ENCODE measurements at regions not wholly inside any gene's neighbourhood (a gene's known extent, or its start where the extent isn't known, plus 50 kb on each side); places are given as distances from the start of the nearest gene placed in this dataset.
"Not testable (repeated sequence)": the region's sequence is repeated elsewhere in the genome, so short reads cannot be mapped to it uniquely, and the experiment has no call there.

GRCh38 chr9:75552941-75553340 is 337.5 kb upstream of the PCSK5 start:
- CTCF ChIA-PET = no interaction called here
- no peak overlapping the region for H3K27ac Mint-ChIP-seq (ENCODE audit: unreplicated experiment)

GRCh38 chr9:75566813-75567212 is 323.7 kb upstream of the PCSK5 start:
- H3K4me1 Mint-ChIP-seq (ENCODE audit: low read depth, unreplicated experiment); POLR2A ChIA-PET; BruUV-seq (replicated peaks); H3K9me3 ChIP-seq; intact Hi-C loops (cut with micrococcal nuclease; ENCODE audit: unreplicated experiment); H3K4me1 ChIP-seq; H3K27ac Mint-ChIP-seq (ENCODE audit: unreplicated experiment); H3K36me3 Mint-ChIP-seq (ENCODE audit: insufficient read depth, unreplicated experiment); H3K27me3 Mint-ChIP-seq (ENCODE audit: insufficient read depth, unreplicated experiment); H3K4me3 Mint-ChIP-seq (ENCODE audit: unreplicated experiment); CTCF ChIA-PET; H3K36me3 ChIP-seq (ENCODE audit: control insufficient read depth, insufficient read depth, low read length); H3K4me3 ChIP-seq (ENCODE audit: low read depth, low read length); H3K9me3 Mint-ChIP-seq (ENCODE audit: unreplicated experiment); H3K27me3 ChIP-seq (replicated peaks; ENCODE audit: control insufficient read depth, insufficient read depth, low read length): not testable (repeated sequence)
- peak; percentile 1 to 43 for DNase-seq

More at GRCh38 chr9:75552941-75553340, 337.5 kb upstream of the PCSK5 start:
- no peak for DNase-seq
- Mint-ChIP-seq H3K4me3 (ENCODE audit: unreplicated experiment) (no peak overlapping the region), H3K4me1 (ENCODE audit: low read depth, unreplicated experiment) (peaks cover 7% of the 10 kb centered on the region), H3K36me3 (ENCODE audit: insufficient read depth, unreplicated experiment) (no peaks in the 10 kb centered on the region), H3K9me3 (ENCODE audit: unreplicated experiment) (no peaks in the 10 kb centered on the region), H3K27me3 (ENCODE audit: insufficient read depth, unreplicated experiment) (no peaks in the 10 kb centered on the region)
- POLR2A ChIA-PET = no interaction called here
- Histone ChIP-seq H3K4me3 (ENCODE audit: low read depth, low read length) (no peak overlapping the region), H3K27me3 (replicated peaks; ENCODE audit: control insufficient read depth, insufficient read depth, low read length) (no peaks in the 10 kb centered on the region), H3K36me3 (ENCODE audit: control insufficient read depth, insufficient read depth, low read length) (no peaks in the 10 kb centered on the region), H3K4me1 (no peaks in the 10 kb centered on the region), H3K9me3 (no peaks in the 10 kb centered on the region)
- intact Hi-C loops (cut with micrococcal nuclease; ENCODE audit: unreplicated experiment) = no loop called here
- BruUV-seq (replicated peaks) = no TSS peak
- no peak for TF ChIP-seq CTCF (IDR thresholded peaks at IDR 0.05; ENCODE audit: insufficient read depth in 1 of 2, low read depth in 1 of 2, low read length in 1 of 2, severe bottlenecking in 1 of 2, unreplicated experiment in 1 of 2)

DNA sequence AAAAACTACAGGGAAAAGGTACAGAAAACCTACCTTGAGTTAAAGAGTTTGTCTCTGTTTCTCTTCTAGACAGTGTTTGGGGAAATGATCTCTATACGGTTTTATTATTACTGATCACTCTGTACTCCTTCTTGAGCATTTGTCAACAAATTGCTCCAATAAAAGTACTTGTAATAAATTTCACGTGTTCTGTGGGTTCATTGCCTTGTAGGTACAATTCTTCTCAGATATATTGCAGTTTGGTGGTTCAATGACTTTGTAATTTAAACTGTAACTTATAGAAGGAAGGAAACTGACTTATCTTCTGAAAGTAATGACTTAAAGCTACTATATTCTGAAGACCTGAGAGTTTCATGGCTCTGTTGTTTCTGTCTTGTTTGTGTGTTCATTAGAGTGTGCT is 319.9 kb upstream of the PCSK5 start:
- CTCF ChIA-PET = no interaction called here

More for the DNA sequence above, 319.9 kb upstream of the PCSK5 start:
- Mint-ChIP-seq H3K4me1 (ENCODE audit: low read depth, unreplicated experiment) (no peaks in the 10 kb centered on the region), H3K27ac (ENCODE audit: unreplicated experiment) (no peak overlapping the region), H3K36me3 (ENCODE audit: insufficient read depth, unreplicated experiment) (no peaks in the 10 kb centered on the region), H3K27me3 (ENCODE audit: insufficient read depth, unreplicated experiment) (no peaks in the 10 kb centered on the region), H3K4me3 (ENCODE audit: unreplicated experiment) (no peak overlapping the region), H3K9me3 (ENCODE audit: unreplicated experiment) (no peaks in the 10 kb centered on the region)
- no TSS peak for BruUV-seq (replicated peaks)
- Histone ChIP-seq H3K36me3 (ENCODE audit: control insufficient read depth, insufficient read depth, low read length) (no peaks in the 10 kb centered on the region), H3K4me3 (ENCODE audit: low read depth, low read length) (no peak overlapping the region), H3K9me3 (no peaks in the 10 kb centered on the region), H3K27me3 (replicated peaks; ENCODE audit: control insufficient read depth, insufficient read depth, low read length) (no peaks in the 10 kb centered on the region), H3K4me1 (no peaks in the 10 kb centered on the region)
- POLR2A ChIA-PET = no interaction called here
- intact Hi-C loops (cut with micrococcal nuclease; ENCODE audit: unreplicated experiment) = no loop called here
- no peak for TF ChIP-seq CTCF (IDR thresholded peaks at IDR 0.05; ENCODE audit: insufficient read depth in 1 of 2, low read depth in 1 of 2, low read length in 1 of 2, severe bottlenecking in 1 of 2, unreplicated experiment in 1 of 2)
- no peak for DNase-seq
